Endothelial cell of umbilical vein (primary cell): ENCODE measurements at regions not wholly inside any gene's neighbourhood (a gene's known extent, or its start where the extent isn't known, plus 50 kb on each side); places are given as distances from the start of the nearest gene placed in this dataset.

Experiments
- BruUV-seq: library from RNA; stranded (reverse); fragments of 400-500 nt; replicated peaks from 2 replicates; lab custom pipeline; 2021; lab: Mats Ljungman, UMichigan
- CTCF ChIA-PET: fragments of 300-600, 350-600 bp; sonication (Branson Sonifier 250); formaldehyde crosslinking; loops from one replicate; lab custom pipeline; 2021; ENCODE audit warnings: antibody characterized with exemption, inconsistent platforms; lab: Charles Lee
- POLR2A ChIA-PET: fragments of 300-600, 350-600 bp; sonication (Branson Sonifier 250); formaldehyde crosslinking; loops from one replicate; lab custom pipeline; 2021; ENCODE audit warnings: antibody characterized with exemption, inconsistent platforms; lab: Charles Lee
- DNase-seq: peaks from one replicate; pipeline ENCODE4 v3.0.0-alpha.2; 2011; ENCODE audit warnings: low read depth, low spot score
- FAIRE-seq: peaks from 2 replicates; lab custom pipeline; 2011; peaks lifted over from hg19 to GRCh38; lab: Jason Lieb, UNC
- H2AFZ ChIP-seq: 2 replicates; pipeline ENCODE4 v1.6.0; 2012; ENCODE audit warnings: low read depth, low read length, control low read depth, inconsistent platforms
- H3K27ac ChIP-seq: 2 replicates; pipeline ENCODE4 v1.5.1; 2011; ENCODE audit warnings: low read depth, mild to moderate bottlenecking, control low read depth, low read length, moderate library complexity; ENCODE audit not compliant: insufficient read depth
- H3K27me3 ChIP-seq, 2 experiments: 2 replicates each; pipeline versions ENCODE4 v1.6.0 to v1.6.1; 2011; ENCODE audit warnings: low read length in 2 of 2, mixed read lengths in 1 of 2; ENCODE audit not compliant: control insufficient read depth in 2 of 2, insufficient read depth in 2 of 2
- H3K36me3 ChIP-seq, 2 experiments: 2 replicates in 1 of 2; 3 replicates in 1 of 2; pipeline ENCODE4 v1.5.1; 2011; ENCODE audit warnings: low read length in 2 of 2, mild to moderate bottlenecking in 1 of 2, moderate library complexity in 1 of 2; ENCODE audit not compliant: control insufficient read depth in 2 of 2, insufficient read depth in 2 of 2; ENCODE audit errors: extremely low read depth in 1 of 2
- H3K4me1 ChIP-seq: 3 replicates; pipeline ENCODE4 v1.5.1; 2011; ENCODE audit warnings: mild to moderate bottlenecking, low read length; ENCODE audit not compliant: control insufficient read depth, insufficient read depth; ENCODE audit errors: extremely low read depth
- H3K4me2 ChIP-seq: 2 replicates; pipeline ENCODE4 v1.6.1; 2011; ENCODE audit warnings: low read length, control low read depth, mixed read lengths; ENCODE audit not compliant: insufficient read depth
- H3K4me3 ChIP-seq, 3 experiments: fragments of 200-600 bp in 1 of 3; sonication (generic), shearing (Covaris generic) in 1 of 3; replicated peaks in 1 of 3; 2 replicates each; pipeline ENCODE4 v1.5.1; 2011 to 2016; ENCODE audit warnings: control low read depth in 3 of 3, low read length in 3 of 3, mild to moderate bottlenecking in 2 of 3, inconsistent platforms in 1 of 3, low read depth in 1 of 3, moderate library complexity in 1 of 3; ENCODE audit not compliant: insufficient read depth in 1 of 3
- H3K79me2 ChIP-seq: 2 replicates; pipeline ENCODE4 v1.6.0; 2012; ENCODE audit warnings: low read length, inconsistent platforms; ENCODE audit not compliant: control insufficient read depth, insufficient read depth
- H3K9ac ChIP-seq: replicated peaks from 2 replicates; pipeline ENCODE3; 2011; ENCODE audit warnings: low read length, control low read depth; ENCODE audit not compliant: insufficient read depth; ENCODE audit errors: extremely low read depth
- H3K9me1 ChIP-seq: replicated peaks from 3 replicates; pipeline ENCODE4 v1.6.0; 2011; ENCODE audit warnings: mild to moderate bottlenecking, low read length; ENCODE audit not compliant: control insufficient read depth, insufficient read depth; ENCODE audit errors: extremely low read depth
- H3K9me3 ChIP-seq: replicated peaks from 2 replicates; pipeline ENCODE4 v1.5.1; 2012; ENCODE audit warnings: low read length, inconsistent platforms; ENCODE audit not compliant: control insufficient read depth, insufficient read depth
- H4K20me1 ChIP-seq: replicated peaks from 2 replicates; pipeline ENCODE3; 2011; ENCODE audit warnings: mild to moderate bottlenecking, low read length; ENCODE audit not compliant: control insufficient read depth, insufficient read depth; ENCODE audit errors: extremely low read depth
- EZH2 ChIP-seq: IDR thresholded peaks from 2 replicates; pipeline ENCODE4 v1.6.1; 2012; ENCODE audit warnings: borderline replicate concordance, low read depth, mild to moderate bottlenecking, moderate library complexity, low read length, inconsistent platforms; ENCODE audit not compliant: severe bottlenecking
- FOS ChIP-seq: IDR thresholded peaks from 2 replicates; pipeline ENCODE4 v1.6.1; 2011; ENCODE audit warnings: mild to moderate bottlenecking, low read length, moderate library complexity, borderline replicate concordance; ENCODE audit not compliant: insufficient read depth
- GATA2 ChIP-seq: IDR thresholded peaks from 2 replicates; pipeline ENCODE4 v1.7.0; 2011; ENCODE audit warnings: low read depth, mild to moderate bottlenecking, moderate library complexity, mixed read lengths, low read length; ENCODE audit not compliant: insufficient read length, insufficient read depth
- JUN ChIP-seq: IDR thresholded peaks from 2 replicates; pipeline ENCODE4 v1.6.1; 2011; ENCODE audit warnings: borderline replicate concordance, low read depth; ENCODE audit not compliant: insufficient read length, insufficient read depth
- MYC ChIP-seq: IDR thresholded peaks from one replicate; pipeline ENCODE4 v1.6.1; 2011; ENCODE audit warnings: mild to moderate bottlenecking, low read depth, low read length
- POLR2A ChIP-seq: IDR thresholded peaks from 2 replicates; pipeline ENCODE4 v1.6.1; 2012; ENCODE audit warnings: low read depth, mild to moderate bottlenecking, control low read depth, low read length
- POLR2AphosphoS5 ChIP-seq: IDR thresholded peaks from 2 replicates; pipeline ENCODE4 v1.6.1; 2012; ENCODE audit warnings: low read depth, mild to moderate bottlenecking, control low read depth, low read length, moderate library complexity; ENCODE audit not compliant: insufficient read depth
- dilution Hi-C: fragments of 300-500 bp; cut with MboI; formaldehyde crosslinking; loops from one replicate; pipeline ENCODE4 v1.15.0; 2019; ENCODE audit warnings: low sequenced_read_pairs; ENCODE audit not compliant: extremely low pct_ligation_motif_present
- intact Hi-C: fragments of 100-400 bp; cut with micrococcal nuclease; formaldehyde crosslinking; loops from one replicate; pipeline ENCODE4 v1.10.0; 2022
- TF ChIP-seq, protein P1 (sequence below): IDR thresholded peaks from 2 replicates; pipeline ENCODE4 v1.6.1; 2011; ENCODE audit not compliant: insufficient read depth, insufficient read length
- TF ChIP-seq, protein P2 (sequence below), 2 donors: IDR thresholded peaks; 1 replicate in 1 of 2; 2 replicates in 1 of 2; pipeline ENCODE4 v1.5.1; 2011; ENCODE audit warnings: low read length in 2 of 2, mild to moderate bottlenecking in 2 of 2, moderate library complexity in 2 of 2, control low read depth in 1 of 2, inconsistent platforms in 1 of 2, low read depth in 1 of 2; ENCODE audit not compliant: insufficient read depth in 1 of 2; ENCODE audit errors: extremely low read depth in 1 of 2

DNA sequence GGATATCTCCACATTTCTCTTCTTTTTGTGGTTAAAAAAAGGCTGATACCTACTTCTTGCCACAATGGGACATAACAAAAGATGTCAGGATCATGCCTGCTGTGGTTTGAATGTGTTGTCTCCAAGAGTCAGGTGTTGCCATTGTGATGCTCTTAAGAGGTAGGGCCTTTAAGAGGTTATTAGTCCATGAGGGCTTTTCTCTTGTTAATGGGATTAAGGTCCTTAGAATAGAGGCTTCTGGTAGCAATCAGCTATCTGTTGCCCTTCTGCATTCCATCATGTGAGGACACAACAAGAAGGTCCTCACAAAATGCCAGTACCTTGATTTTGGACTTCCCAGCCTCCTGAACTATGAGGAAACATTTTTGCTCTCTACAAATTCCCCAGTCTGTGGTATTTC is 191.4 kb downstream of the GBA3 start:
- Histone ChIP-seq H3K9ac (no peak overlapping the region), H3K36me3 (no peaks in the 10 kb centered on the region), H3K4me2 (no peak overlapping the region), H3K4me3 (no peak overlapping the region), H3K4me1 (no peaks in the 10 kb centered on the region), H3K9me3 (peaks cover 4% of the 10 kb centered on the region), H4K20me1 (no peaks in the 10 kb centered on the region), H3K27me3 (no peaks in the 10 kb centered on the region), H3K27ac (no peak overlapping the region), H3K9me1 (no peaks in the 10 kb centered on the region), H2AFZ (no peak overlapping the region), H3K79me2 (no peaks in the 10 kb centered on the region)
- dilution Hi-C loops (no loop called here), intact Hi-C loops (no loop called here)
- TF ChIP-seq POLR2A (no peak), MYC (no peak), EZH2 (no peak), FOS (no peak), POLR2AphosphoS5 (no peak), JUN (no peak), GATA2 (no peak)
- TF ChIP-seq, protein P1, sequence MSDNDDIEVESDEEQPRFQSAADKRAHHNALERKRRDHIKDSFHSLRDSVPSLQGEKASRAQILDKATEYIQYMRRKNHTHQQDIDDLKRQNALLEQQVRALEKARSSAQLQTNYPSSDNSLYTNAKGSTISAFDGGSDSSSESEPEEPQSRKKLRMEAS, result no peak
- TF ChIP-seq, protein P2, sequence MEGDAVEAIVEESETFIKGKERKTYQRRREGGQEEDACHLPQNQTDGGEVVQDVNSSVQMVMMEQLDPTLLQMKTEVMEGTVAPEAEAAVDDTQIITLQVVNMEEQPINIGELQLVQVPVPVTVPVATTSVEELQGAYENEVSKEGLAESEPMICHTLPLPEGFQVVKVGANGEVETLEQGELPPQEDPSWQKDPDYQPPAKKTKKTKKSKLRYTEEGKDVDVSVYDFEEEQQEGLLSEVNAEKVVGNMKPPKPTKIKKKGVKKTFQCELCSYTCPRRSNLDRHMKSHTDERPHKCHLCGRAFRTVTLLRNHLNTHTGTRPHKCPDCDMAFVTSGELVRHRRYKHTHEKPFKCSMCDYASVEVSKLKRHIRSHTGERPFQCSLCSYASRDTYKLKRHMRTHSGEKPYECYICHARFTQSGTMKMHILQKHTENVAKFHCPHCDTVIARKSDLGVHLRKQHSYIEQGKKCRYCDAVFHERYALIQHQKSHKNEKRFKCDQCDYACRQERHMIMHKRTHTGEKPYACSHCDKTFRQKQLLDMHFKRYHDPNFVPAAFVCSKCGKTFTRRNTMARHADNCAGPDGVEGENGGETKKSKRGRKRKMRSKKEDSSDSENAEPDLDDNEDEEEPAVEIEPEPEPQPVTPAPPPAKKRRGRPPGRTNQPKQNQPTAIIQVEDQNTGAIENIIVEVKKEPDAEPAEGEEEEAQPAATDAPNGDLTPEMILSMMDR (IDR thresholded peaks at IDR 0.05; ENCODE audit: extremely low read depth in 1 of 2, insufficient read depth in 1 of 2, low read depth in 1 of 2, low read length in 2 of 2), result no peak
- DNase-seq, result no peak
- ChIA-PET POLR2A (no interaction called here), CTCF (no interaction called here)
- no peak for FAIRE-seq
- BruUV-seq, result no TSS peak
